WTC11 (cell line): ENCODE measurements at regions not wholly inside any gene's neighbourhood (a gene's known extent, or its start where the extent isn't known, plus 50 kb on each side); places are given as distances from the start of the nearest gene placed in this dataset.

Experiments used
- ATAC-seq: fragments of 200-7000 bp; cut with Tn5 transposase; 2 replicates; pipeline ENCODE4 v1.10.0; 2021; ENCODE audit warnings: mild to moderate bottlenecking, moderate library complexity
- CTCF ChIA-PET: fragments of 300-600 bp; sonication (Branson Sonifier 250); formaldehyde crosslinking; loops from one replicate; lab custom pipeline; 2021; ENCODE audit warnings: antibody characterized with exemption; lab: Charles Lee
- POLR2A ChIA-PET: fragments of 350-600 bp; sonication (Branson Sonifier 250); formaldehyde crosslinking; loops from one replicate; lab custom pipeline; 2021; ENCODE audit warnings: antibody characterized with exemption; lab: Charles Lee
- DNase-seq: peaks from one replicate; pipeline ENCODE4 v3.0.0; 2021; ENCODE audit warnings: low spot score
- H3K27ac Mint-ChIP-seq: 2 replicates; pipeline ENCODE4 v1.8.0; 2021; ENCODE audit warnings: mixed read lengths
- H3K27me3 Mint-ChIP-seq: 2 replicates; pipeline ENCODE4 v1.8.0; 2021; ENCODE audit warnings: low read depth, mild to moderate bottlenecking, moderate library complexity, mixed read lengths
- H3K36me3 Mint-ChIP-seq: 2 replicates; pipeline ENCODE4 v1.8.0; 2021; ENCODE audit warnings: mixed read lengths
- H3K4me1 Mint-ChIP-seq: 2 replicates; pipeline ENCODE4 v1.8.0; 2022; ENCODE audit warnings: mixed read lengths
- H3K4me3 Mint-ChIP-seq: 2 replicates; pipeline ENCODE4 v1.8.0; 2021; ENCODE audit warnings: mild to moderate bottlenecking, moderate library complexity, mixed read lengths
- H3K9me3 Mint-ChIP-seq: 2 replicates; pipeline ENCODE4 v1.8.0; 2021; ENCODE audit warnings: mixed read lengths
- ATF2 ChIP-seq: sonication (generic); formaldehyde crosslinking; IDR thresholded peaks from 2 replicates; pipeline ENCODE4 v1.8.1; 2022; ENCODE audit warnings: low read depth, missing genetic modification reagents, borderline replicate concordance
- CDX4 ChIP-seq: fragments of 250-450 bp; sonication (Bioruptor Pico); IDR thresholded peaks from 2 replicates; pipeline ENCODE4 v1.9.0; 2021; ENCODE audit warnings: moderate library complexity, mild to moderate bottlenecking, inconsistent platforms, borderline replicate concordance
- CREB1 ChIP-seq: sonication (generic); formaldehyde crosslinking; IDR thresholded peaks from 2 replicates; pipeline ENCODE4 v1.8.0; 2023; ENCODE audit warnings: mild to moderate bottlenecking, missing genetic modification reagents
- E2F4 ChIP-seq: sonication (generic); formaldehyde crosslinking; IDR thresholded peaks from 2 replicates; pipeline ENCODE4 v1.8.1; 2022; ENCODE audit warnings: low read depth, mild to moderate bottlenecking, moderate library complexity, missing genetic modification reagents, borderline replicate concordance
- ELF4 ChIP-seq: sonication (generic); formaldehyde crosslinking; IDR thresholded peaks from 2 replicates; pipeline ENCODE4 v1.8.1; 2022; ENCODE audit warnings: low read depth, mild to moderate bottlenecking, moderate library complexity, missing genetic modification reagents
- GRHL2 ChIP-seq: fragments of 250-450 bp; sonication (Bioruptor Pico); IDR thresholded peaks from 2 replicates; pipeline ENCODE4 v1.8.0; 2022; ENCODE audit warnings: mild to moderate bottlenecking, moderate library complexity; ENCODE audit not compliant: insufficient replicate concordance, severe bottlenecking
- HMGA2 ChIP-seq: fragments of 250-450 bp; sonication (Bioruptor Pico); IDR thresholded peaks from 2 replicates; pipeline ENCODE4 v1.4.0; 2021; ENCODE audit warnings: mild to moderate bottlenecking, moderate library complexity
- JAZF1 ChIP-seq: fragments of 250-450 bp; sonication (Bioruptor Pico); IDR thresholded peaks from 2 replicates; pipeline ENCODE4 v1.9.0; 2021; ENCODE audit warnings: moderate library complexity, mild to moderate bottlenecking, inconsistent platforms
- KAT7 ChIP-seq: sonication (generic); formaldehyde crosslinking; IDR thresholded peaks from 2 replicates; pipeline ENCODE4 v1.8.1; 2023; ENCODE audit warnings: missing genetic modification reagents, mild to moderate bottlenecking, borderline replicate concordance
- MLX ChIP-seq: sonication (generic); formaldehyde crosslinking; IDR thresholded peaks from 2 replicates; pipeline ENCODE4 v1.8.1; 2023; ENCODE audit warnings: mild to moderate bottlenecking, missing genetic modification reagents, moderate library complexity
- NFE2L1 ChIP-seq: sonication (generic); formaldehyde crosslinking; IDR thresholded peaks from 2 replicates; pipeline ENCODE4 v1.8.1; 2023; ENCODE audit warnings: missing genetic modification reagents
- NFYB ChIP-seq: sonication (generic); formaldehyde crosslinking; conservative IDR thresholded peaks from 2 replicates; pipeline ENCODE4 v1.8.0; 2022; ENCODE audit warnings: low read depth, missing genetic modification reagents
- ZBTB21 ChIP-seq: sonication (generic); formaldehyde crosslinking; IDR thresholded peaks from 2 replicates; pipeline ENCODE4 v1.8.1; 2023; ENCODE audit warnings: mild to moderate bottlenecking, missing genetic modification reagents, borderline replicate concordance
- ZNF121 ChIP-seq: sonication (generic); formaldehyde crosslinking; IDR thresholded peaks from 2 replicates; pipeline ENCODE4 v1.8.0; 2023; ENCODE audit warnings: missing genetic modification reagents
- ZNF263 ChIP-seq: sonication (generic); formaldehyde crosslinking; IDR thresholded peaks from 2 replicates; pipeline ENCODE4 v1.8.1; 2022; ENCODE audit warnings: low read depth, mild to moderate bottlenecking, moderate library complexity, missing genetic modification reagents
- ZNF532 ChIP-seq: fragments of 250-450 bp; sonication (Bioruptor Pico); IDR thresholded peaks from 2 replicates; pipeline ENCODE4 v1.9.0; 2021; ENCODE audit warnings: mild to moderate bottlenecking, borderline replicate concordance
- TF ChIP-seq, protein P1 (sequence below): sonication (generic); formaldehyde crosslinking; IDR thresholded peaks from 2 replicates; pipeline ENCODE4 v1.8.0; 2022; ENCODE audit warnings: mild to moderate bottlenecking, missing genetic modification reagents
- TF ChIP-seq, protein P2 (sequence below): fragments of 250-450 bp; sonication (Bioruptor Pico); IDR thresholded peaks from 2 replicates; pipeline ENCODE4 v1.9.0; 2021; ENCODE audit warnings: mild to moderate bottlenecking
- TF ChIP-seq, protein P3 (sequence below): sonication (generic); formaldehyde crosslinking; IDR thresholded peaks from 2 replicates; pipeline ENCODE4 v1.8.1; 2022; ENCODE audit warnings: mild to moderate bottlenecking, missing genetic modification reagents, moderate library complexity, borderline replicate concordance

GRCh38 chrX:39331082-39331704, 529.9 kb downstream of the MID1IP1 start (continued):
- no peak for TF ChIP-seq ZBTB21 (CRISPR knock-in tag)
- TF ChIP-seq, protein P1, sequence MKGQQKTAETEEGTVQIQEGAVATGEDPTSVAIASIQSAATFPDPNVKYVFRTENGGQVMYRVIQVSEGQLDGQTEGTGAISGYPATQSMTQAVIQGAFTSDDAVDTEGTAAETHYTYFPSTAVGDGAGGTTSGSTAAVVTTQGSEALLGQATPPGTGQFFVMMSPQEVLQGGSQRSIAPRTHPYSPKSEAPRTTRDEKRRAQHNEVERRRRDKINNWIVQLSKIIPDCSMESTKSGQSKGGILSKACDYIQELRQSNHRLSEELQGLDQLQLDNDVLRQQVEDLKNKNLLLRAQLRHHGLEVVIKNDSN: no peak
- no peak for TF ChIP-seq NFYB
- TF ChIP-seq HMGA2 (CRISPR knock-in tag): no peak
- TF ChIP-seq MLX: no peak
- TF ChIP-seq ZNF532: no peak
- TF ChIP-seq, protein P2, sequence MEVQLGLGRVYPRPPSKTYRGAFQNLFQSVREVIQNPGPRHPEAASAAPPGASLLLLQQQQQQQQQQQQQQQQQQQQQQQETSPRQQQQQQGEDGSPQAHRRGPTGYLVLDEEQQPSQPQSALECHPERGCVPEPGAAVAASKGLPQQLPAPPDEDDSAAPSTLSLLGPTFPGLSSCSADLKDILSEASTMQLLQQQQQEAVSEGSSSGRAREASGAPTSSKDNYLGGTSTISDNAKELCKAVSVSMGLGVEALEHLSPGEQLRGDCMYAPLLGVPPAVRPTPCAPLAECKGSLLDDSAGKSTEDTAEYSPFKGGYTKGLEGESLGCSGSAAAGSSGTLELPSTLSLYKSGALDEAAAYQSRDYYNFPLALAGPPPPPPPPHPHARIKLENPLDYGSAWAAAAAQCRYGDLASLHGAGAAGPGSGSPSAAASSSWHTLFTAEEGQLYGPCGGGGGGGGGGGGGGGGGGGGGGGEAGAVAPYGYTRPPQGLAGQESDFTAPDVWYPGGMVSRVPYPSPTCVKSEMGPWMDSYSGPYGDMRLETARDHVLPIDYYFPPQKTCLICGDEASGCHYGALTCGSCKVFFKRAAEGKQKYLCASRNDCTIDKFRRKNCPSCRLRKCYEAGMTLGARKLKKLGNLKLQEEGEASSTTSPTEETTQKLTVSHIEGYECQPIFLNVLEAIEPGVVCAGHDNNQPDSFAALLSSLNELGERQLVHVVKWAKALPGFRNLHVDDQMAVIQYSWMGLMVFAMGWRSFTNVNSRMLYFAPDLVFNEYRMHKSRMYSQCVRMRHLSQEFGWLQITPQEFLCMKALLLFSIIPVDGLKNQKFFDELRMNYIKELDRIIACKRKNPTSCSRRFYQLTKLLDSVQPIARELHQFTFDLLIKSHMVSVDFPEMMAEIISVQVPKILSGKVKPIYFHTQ (CRISPR knock-in tag): no peak
- TF ChIP-seq CREB1 (CRISPR knock-in tag): no peak
- TF ChIP-seq NFE2L1 (CRISPR knock-in tag): no peak
- TF ChIP-seq ZNF263 (CRISPR knock-in tag): no peak
- no peak for TF ChIP-seq JAZF1 (CRISPR knock-in tag)
- TF ChIP-seq ELF4 (CRISPR knock-in tag): no peak
- TF ChIP-seq, all 79 proteins: peak for 0

GRCh38 chrX:39333451-39333850, 532.2 kb downstream of the MID1IP1 start:
- POLR2A ChIA-PET: no interaction called here
- Mint-ChIP-seq H3K27ac (no peak overlapping the region), H3K36me3 (no peaks in the 10 kb centered on the region), H3K9me3 (no peaks in the 10 kb centered on the region), H3K27me3 (peaks cover 5% of the 10 kb centered on the region), H3K4me3 (no peak overlapping the region), H3K4me1 (no peaks in the 10 kb centered on the region)
- no peak for ATAC-seq
- DNase-seq: no peak
- CTCF ChIA-PET: no interaction called here
- TF ChIP-seq KAT7 (CRISPR knock-in tag) (no peak), ZNF121 (CRISPR knock-in tag) (no peak), ATF2 (CRISPR knock-in tag) (no peak), CDX4 (CRISPR knock-in tag) (no peak), GRHL2 (CRISPR knock-in tag) (no peak), E2F4 (CRISPR knock-in tag) (no peak)
- TF ChIP-seq, protein P3, sequence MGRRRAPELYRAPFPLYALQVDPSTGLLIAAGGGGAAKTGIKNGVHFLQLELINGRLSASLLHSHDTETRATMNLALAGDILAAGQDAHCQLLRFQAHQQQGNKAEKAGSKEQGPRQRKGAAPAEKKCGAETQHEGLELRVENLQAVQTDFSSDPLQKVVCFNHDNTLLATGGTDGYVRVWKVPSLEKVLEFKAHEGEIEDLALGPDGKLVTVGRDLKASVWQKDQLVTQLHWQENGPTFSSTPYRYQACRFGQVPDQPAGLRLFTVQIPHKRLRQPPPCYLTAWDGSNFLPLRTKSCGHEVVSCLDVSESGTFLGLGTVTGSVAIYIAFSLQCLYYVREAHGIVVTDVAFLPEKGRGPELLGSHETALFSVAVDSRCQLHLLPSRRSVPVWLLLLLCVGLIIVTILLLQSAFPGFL: no peak
